GM12864 (cell line): ENCODE measurements at regions not wholly inside any gene's neighbourhood (a gene's known extent, or its start where the extent isn't known, plus 50 kb on each side); places are given as distances from the start of the nearest gene placed in this dataset.

Source experiments
- DNase-seq: peaks from one replicate; pipeline ENCODE4 v3.0.0-alpha.2; 2011; ENCODE audit warnings: low read depth
- H3K4me3 ChIP-seq: 2 replicates; pipeline ENCODE4 v1.5.1; 2011; ENCODE audit warnings: mild to moderate bottlenecking, low read depth, low read length, control low read depth
- TF ChIP-seq, protein P1 (sequence below): IDR thresholded peaks from 2 replicates; pipeline ENCODE4 v1.5.1; 2011; ENCODE audit warnings: low read depth, mild to moderate bottlenecking, moderate library complexity, low read length, control low read depth, inconsistent platforms; ENCODE audit errors: missing control alignments

- no peak for DNase-seq
- TF ChIP-seq, protein P1, sequence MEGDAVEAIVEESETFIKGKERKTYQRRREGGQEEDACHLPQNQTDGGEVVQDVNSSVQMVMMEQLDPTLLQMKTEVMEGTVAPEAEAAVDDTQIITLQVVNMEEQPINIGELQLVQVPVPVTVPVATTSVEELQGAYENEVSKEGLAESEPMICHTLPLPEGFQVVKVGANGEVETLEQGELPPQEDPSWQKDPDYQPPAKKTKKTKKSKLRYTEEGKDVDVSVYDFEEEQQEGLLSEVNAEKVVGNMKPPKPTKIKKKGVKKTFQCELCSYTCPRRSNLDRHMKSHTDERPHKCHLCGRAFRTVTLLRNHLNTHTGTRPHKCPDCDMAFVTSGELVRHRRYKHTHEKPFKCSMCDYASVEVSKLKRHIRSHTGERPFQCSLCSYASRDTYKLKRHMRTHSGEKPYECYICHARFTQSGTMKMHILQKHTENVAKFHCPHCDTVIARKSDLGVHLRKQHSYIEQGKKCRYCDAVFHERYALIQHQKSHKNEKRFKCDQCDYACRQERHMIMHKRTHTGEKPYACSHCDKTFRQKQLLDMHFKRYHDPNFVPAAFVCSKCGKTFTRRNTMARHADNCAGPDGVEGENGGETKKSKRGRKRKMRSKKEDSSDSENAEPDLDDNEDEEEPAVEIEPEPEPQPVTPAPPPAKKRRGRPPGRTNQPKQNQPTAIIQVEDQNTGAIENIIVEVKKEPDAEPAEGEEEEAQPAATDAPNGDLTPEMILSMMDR = no peak
- H3K4me3 ChIP-seq = no peak overlapping the region
Measured at GRCh38 chr16:6576606-6577005, 756.0 kb upstream of the RBFOX1 start.

- TF ChIP-seq, protein P1 = no peak
- no peak overlapping the region for H3K4me3 ChIP-seq
- DNase-seq = no peak
Measured at GRCh38 chr16:6576113-6576512, 756.5 kb upstream of the RBFOX1 start.

DNA sequence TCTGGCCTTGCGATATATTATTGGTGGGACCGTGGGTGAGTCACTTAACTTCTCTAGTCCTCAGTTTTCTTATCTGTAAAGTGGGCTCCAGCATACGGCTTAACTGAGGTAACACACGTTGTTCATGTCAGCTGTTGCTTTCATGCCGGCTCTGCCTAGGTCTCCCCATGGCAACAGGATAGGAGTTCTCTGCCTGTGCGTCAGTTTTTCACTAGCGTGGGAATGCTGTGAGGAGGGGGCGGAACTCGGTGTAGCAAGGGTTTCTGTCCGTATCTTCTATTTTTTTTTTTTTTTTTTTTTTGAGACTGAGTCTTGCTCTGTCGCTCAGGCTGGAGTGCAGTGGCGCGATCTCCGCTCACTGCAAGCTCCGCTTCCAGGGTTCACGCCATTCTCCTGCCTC lies 758.5 kb upstream of the RBFOX1 start:
- DNase-seq = no peak
- TF ChIP-seq, protein P1 = no peak
- H3K4me3 ChIP-seq = no peak overlapping the region

GRCh38 chr16:6573577-6573976 lies 759.1 kb upstream of the RBFOX1 start:
- TF ChIP-seq, protein P1 = no peak
- H3K4me3 ChIP-seq = no peak overlapping the region
- DNase-seq = no peak

DNA sequence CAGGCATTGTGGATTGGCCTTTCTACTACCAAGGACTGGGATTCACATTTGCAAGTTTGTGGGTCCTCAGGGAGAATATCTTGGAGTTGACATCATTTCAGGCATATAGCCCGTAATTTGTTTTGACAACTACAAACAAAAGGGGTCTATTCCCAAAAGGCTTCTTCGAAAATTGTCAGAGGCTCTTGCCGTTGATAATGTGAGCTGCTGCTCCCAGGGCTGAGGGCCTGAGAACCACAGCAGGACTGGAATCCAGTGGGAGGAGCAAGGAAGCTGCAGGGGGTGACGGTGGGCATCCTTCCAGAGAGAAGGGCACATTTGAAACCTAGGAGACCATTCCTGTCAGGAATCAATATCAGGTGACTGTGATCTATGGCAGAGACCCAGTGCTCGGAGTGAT lies 761.6 kb upstream of the RBFOX1 start:
- TF ChIP-seq, protein P1 = no peak
- H3K4me3 ChIP-seq = no peak overlapping the region
- no peak for DNase-seq

DNA sequence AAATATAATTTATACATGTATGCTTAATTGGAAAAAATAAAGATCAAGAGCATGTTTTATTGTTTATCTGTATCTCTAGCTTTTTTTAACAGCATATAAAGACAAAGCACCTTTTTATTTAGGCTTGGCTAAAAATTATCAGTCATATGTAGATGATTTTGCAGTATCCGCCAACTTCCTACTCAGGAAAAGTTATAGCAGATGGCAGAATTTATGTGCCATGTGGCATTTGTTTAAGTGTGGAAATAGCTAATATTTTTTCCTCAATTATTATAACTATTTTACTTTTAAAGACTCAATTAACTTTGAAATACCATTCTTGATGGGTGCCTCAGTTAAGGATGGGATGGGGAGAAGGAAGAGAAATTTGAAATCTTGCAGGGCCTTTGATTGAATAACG lies 762.1 kb upstream of the RBFOX1 start:
- TF ChIP-seq, protein P1 = no peak
- DNase-seq = no peak
- H3K4me3 ChIP-seq = no peak overlapping the region

- no peak for DNase-seq
- no peak overlapping the region for H3K4me3 ChIP-seq
- TF ChIP-seq, protein P1 = no peak
Measured at GRCh38 chr16:6562986-6563385, 769.7 kb upstream of the RBFOX1 start.
